ENCODE measurements at regions not wholly inside any gene's neighbourhood (a gene's known extent, or its start where the extent isn't known, plus 50 kb on each side); places are given as distances from the start of the nearest gene placed in this dataset.

DNA sequence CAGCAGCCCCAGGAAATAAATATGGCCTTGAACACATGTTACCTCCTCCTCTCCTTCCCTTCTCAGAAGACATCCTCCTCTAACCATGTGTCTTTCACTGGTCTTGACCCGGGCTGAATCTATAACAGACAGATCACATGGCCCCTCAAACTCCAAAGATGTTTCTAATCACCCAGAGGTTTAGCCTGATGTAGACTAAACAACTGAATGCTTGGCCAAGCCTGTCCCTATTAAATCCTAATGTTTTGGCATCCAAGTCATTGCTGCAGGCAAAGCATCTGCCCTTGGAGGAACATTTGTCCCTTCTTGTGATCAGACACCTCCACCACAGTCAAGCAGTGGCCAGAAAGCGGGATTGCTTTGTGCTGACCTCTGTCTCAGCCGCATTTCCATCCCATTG lies 65.5 kb downstream of the ANKRD60 start:
- intact Hi-C loops (cut with DNase I), result no loop called here

DNA sequence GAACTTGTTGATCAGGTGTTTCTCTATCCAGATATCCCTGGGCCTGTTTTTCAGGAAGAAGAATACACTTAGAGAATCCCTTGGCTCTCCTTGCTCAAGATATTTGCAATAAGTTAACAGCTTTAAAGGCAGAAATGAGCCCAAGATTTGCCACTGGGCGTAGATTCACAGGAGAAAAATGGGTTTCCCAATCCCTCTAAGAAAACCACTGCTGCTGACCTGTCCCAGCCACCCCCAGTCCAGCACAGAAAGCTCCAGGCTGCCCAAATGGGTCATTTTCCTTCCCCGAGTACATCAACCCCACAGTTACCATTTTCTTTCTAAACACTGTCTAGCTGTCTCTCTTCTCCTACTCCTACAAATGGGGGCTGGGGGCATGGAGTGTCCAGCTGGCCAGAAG lies 67.3 kb downstream of the ANKRD60 start:
- H3K27me3 ChIP-seq, result no peaks in the 10 kb centered on the region
- H3K4me3 ChIP-seq, result no peak overlapping the region
- no peak for DNase-seq
- TF ChIP-seq POLR2AphosphoS5 (IDR thresholded peaks at IDR 0.05), result no peak
- no peaks in the 10 kb centered on the region for H3K9me3 ChIP-seq
- H3K27ac ChIP-seq, result peak overlapping the region in 1 of 4 donors; percentile 73
- H3K4me1 ChIP-seq, result no peaks in the 10 kb centered on the region
- intact Hi-C loops (cut with DNase I), result no loop called here
- no peaks in the 10 kb centered on the region for H3K36me3 ChIP-seq
- WGBS, 2 donors, result 88 to 89% methylated on average over 2 of the region's 2 CpGs

More for the DNA sequence above, 65.5 kb downstream of the ANKRD60 start:
- peak overlapping the region in 1 of 4 donors; percentile 73 for H3K27ac ChIP-seq
- no peaks in the 10 kb centered on the region for H3K36me3 ChIP-seq
- no peaks in the 10 kb centered on the region for H3K4me1 ChIP-seq
- DNase-seq, result no peak
- no peak overlapping the region for H3K4me3 ChIP-seq
- H3K27me3 ChIP-seq, result no peaks in the 10 kb centered on the region
- WGBS, 2 donors, result 80% methylated on average over 3 of the region's 3 CpGs
- TF ChIP-seq POLR2AphosphoS5 (IDR thresholded peaks at IDR 0.05), result no peak
- TF ChIP-seq, protein P1, sequence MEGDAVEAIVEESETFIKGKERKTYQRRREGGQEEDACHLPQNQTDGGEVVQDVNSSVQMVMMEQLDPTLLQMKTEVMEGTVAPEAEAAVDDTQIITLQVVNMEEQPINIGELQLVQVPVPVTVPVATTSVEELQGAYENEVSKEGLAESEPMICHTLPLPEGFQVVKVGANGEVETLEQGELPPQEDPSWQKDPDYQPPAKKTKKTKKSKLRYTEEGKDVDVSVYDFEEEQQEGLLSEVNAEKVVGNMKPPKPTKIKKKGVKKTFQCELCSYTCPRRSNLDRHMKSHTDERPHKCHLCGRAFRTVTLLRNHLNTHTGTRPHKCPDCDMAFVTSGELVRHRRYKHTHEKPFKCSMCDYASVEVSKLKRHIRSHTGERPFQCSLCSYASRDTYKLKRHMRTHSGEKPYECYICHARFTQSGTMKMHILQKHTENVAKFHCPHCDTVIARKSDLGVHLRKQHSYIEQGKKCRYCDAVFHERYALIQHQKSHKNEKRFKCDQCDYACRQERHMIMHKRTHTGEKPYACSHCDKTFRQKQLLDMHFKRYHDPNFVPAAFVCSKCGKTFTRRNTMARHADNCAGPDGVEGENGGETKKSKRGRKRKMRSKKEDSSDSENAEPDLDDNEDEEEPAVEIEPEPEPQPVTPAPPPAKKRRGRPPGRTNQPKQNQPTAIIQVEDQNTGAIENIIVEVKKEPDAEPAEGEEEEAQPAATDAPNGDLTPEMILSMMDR (IDR thresholded peaks at IDR 0.05), result no peak
- no peak for TF ChIP-seq POLR2A (IDR thresholded peaks at IDR 0.05)
- no peak for TF ChIP-seq EP300 (IDR thresholded peaks at IDR 0.05)
- no peaks in the 10 kb centered on the region for H3K9me3 ChIP-seq

DNA sequence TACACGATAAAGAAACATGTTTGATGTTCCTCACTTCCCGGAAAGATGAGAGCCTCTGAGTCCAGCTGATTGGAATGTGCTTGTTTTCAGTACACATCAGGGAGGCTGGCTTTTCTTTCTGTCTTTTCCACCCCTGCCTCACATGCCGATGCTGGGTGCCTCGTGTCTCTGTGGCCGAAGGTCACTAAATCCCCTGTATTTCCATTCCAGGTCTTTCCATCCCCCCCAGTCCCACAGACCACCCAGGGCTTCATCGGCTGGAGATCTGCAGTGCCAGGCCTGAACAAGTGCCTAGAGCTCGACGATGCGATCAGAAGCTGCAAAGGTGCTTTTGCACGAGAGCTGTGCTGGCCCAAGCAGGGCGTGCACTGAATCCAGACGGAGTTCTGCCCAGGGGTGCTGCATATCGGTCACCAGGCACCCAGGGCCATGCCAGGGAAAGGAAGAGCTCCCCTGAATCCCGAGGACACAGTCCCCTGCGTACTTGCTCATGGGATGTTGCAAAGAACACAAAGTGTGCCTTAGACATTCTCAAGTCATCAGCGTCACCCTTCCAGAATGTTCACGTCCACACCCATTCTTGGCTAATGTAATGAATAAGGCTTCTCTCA lies 67.9 kb downstream of the ANKRD60 start:
- Histone ChIP-seq H3K27me3 (no peaks in the 10 kb centered on the region), H3K27ac (peak overlapping the region in 1 of 4 donors; percentile 70), H3K4me1 (no peaks in the 10 kb centered on the region), H3K9me3 (no peaks in the 10 kb centered on the region), H3K4me3 (no peak overlapping the region), H3K36me3 (no peaks in the 10 kb centered on the region)
- TF ChIP-seq EP300 (IDR thresholded peaks at IDR 0.05), result no peak
- peak in 1 of 4 donors; percentile 4 for TF ChIP-seq POLR2AphosphoS5 (IDR thresholded peaks at IDR 0.05)
- intact Hi-C loops (cut with DNase I), result no loop called here
- no peak for DNase-seq
- 86 to 87% methylated on average over 17 of the region's 17 CpGs for WGBS, 2 donors

DNA sequence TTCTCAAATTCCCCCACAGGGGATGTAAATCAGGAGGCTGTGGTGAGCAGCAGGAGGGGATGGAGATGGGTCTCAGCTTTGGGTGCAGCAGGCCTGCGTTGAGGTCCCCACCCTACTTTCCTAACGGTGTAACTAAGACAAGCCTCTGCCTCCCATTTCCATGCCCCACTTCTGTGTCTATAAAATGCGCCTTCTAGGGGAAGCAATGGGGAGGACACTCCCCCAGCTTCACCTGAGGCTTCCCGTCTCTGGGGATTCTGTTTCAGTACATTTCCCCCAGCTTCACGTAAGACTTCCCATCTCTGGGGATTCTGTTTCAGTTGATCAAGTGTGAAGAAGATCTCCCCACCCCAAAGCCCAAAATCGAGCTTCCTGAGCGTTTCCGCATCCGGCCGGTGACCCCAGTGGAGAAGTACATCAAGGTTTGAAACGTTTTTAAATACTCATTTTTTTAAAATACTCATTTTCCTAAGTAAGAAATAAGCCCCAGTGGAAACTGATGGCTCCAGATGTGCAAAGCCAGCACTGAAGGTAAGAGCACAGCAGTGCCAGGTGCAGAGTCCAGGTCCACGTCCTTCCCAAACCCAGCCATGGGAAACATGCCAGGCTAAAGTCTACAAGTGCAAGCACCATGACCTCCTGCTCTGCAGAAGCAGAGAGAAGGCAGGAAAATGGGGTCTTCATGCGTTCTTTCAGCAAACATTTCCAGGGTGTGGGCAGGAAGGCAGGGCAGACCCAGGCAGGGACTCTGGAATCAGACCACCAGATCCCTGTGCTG lies 73.1 kb downstream of the ANKRD60 start:
- WGBS, 2 donors, result 74 to 78% methylated on average over 13 of the region's 13 CpGs
- no peak overlapping the region for H3K27ac ChIP-seq
- no peaks in the 10 kb centered on the region for H3K9me3 ChIP-seq
- TF ChIP-seq EP300 (IDR thresholded peaks at IDR 0.05) (no peak), POLR2AphosphoS5 (IDR thresholded peaks at IDR 0.05) (no peak), POLR2A (IDR thresholded peaks at IDR 0.05) (no peak)
- TF ChIP-seq, protein P1 (IDR thresholded peaks at IDR 0.05), result no peak
- no peaks in the 10 kb centered on the region for H3K4me1 ChIP-seq
- H3K4me3 ChIP-seq, result no peak overlapping the region
- H3K27me3 ChIP-seq, result peaks cover 0 to 19% (median 13%) of the 10 kb centered on the region in 3 donors
- no peaks in the 10 kb centered on the region for H3K36me3 ChIP-seq
- intact Hi-C loops (cut with DNase I), result no loop called here
- no peak for DNase-seq

DNA sequence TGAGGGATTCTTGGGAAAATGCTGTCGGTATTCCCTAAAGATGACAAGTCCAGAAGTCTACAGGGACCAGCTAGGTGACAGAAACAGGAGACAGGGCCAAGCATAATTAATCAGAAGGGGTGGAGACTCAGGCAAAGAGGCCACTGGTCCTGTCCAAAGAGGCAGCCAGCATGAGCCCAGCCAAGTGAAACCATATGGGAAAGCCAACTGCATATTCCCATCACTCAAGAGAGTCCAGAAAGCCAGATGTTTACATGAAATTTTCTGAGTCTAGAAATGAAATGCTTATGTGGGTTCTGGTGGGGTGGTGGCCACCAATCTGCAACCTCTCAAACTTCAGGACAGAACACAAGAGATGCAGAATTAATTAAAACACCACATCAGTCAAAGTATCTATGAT lies 74.3 kb downstream of the ANKRD60 start:
- 85 to 88% methylated on average over 1 of the region's 1 CpG for WGBS, 2 donors

More for the DNA sequence above, 74.3 kb downstream of the ANKRD60 start:
- no peaks in the 10 kb centered on the region for H3K4me1 ChIP-seq
- H3K9me3 ChIP-seq, result no peaks in the 10 kb centered on the region
- intact Hi-C loops (cut with DNase I), result no loop called here
- H3K27me3 ChIP-seq, result peaks cover 0 to 23% (median 19%) of the 10 kb centered on the region in 3 donors
- no peak overlapping the region for H3K27ac ChIP-seq
- no peak for DNase-seq
- no peaks in the 10 kb centered on the region for H3K36me3 ChIP-seq
- TF ChIP-seq POLR2AphosphoS5 (IDR thresholded peaks at IDR 0.05) (no peak), EP300 (IDR thresholded peaks at IDR 0.05) (no peak), POLR2A (IDR thresholded peaks at IDR 0.05) (no peak)
- TF ChIP-seq, protein P1 (IDR thresholded peaks at IDR 0.05), result no peak
- H3K4me3 ChIP-seq, result no peak overlapping the region
